ENCODE measurements at regions not wholly inside any gene's neighbourhood (a gene's known extent, or its start where the extent isn't known, plus 50 kb on each side); places are given as distances from the start of the nearest gene placed in this dataset.

DNA sequence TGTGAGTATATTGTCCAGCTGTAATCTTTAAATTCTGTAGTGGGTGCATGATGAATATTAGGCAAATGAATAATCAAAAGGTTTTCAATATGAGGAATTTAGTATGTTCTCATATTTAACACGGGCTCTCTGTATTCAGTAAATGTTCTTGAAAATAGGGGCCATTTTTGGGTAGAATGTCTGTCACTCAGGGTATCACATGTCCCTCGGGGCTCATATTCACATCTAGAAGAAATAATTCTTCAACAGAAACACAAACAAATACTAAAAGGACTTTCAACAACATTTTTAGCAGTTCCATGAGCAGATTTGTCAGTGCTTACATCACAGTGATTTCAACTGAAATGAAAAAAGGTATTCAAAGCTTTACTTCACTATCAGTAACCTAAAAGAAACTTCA is 1388.4 kb upstream of the MIR17HG start:
- H3K36me3 Mint-ChIP-seq (ENCODE audit: insufficient read depth in 2 of 2), result no peaks in the 10 kb centered on the region
- H3K4me3 Mint-ChIP-seq, result no peak overlapping the region
- DNase-seq (no peak), ATAC-seq (replicated peaks in 1 of 2) (no peak)
- H3K9me3 Mint-ChIP-seq, result peaks cover 10 to 11% of the 10 kb centered on the region in 2 donors
- H3K27ac Mint-ChIP-seq, result no peak overlapping the region
- H3K27me3 Mint-ChIP-seq (ENCODE audit: low read depth), result no peaks in the 10 kb centered on the region
- H3K4me1 Mint-ChIP-seq (ENCODE audit: low read depth), result no peaks in the 10 kb centered on the region

DNA sequence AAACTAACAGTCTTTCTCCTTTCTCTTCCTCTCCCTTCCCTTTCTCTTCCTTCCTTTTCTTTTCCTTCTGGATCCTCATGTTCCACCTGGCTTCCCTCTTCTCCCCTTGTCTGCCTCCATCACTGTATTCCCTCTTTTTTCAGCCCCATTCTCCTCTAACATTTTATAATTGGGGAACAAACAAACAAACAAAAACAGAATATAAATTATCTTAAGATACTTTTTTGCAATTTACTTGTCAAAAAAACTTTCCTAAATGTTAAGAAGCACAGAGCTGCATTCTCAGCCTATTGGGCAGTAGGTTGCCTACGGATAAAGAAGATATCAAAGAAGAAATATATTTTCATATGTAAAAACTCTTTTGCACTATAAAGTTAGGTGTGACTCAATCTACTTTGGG is 1382.2 kb upstream of the MIR17HG start:
- no peaks in the 10 kb centered on the region for H3K27me3 Mint-ChIP-seq (ENCODE audit: low read depth)
- no peak overlapping the region for H3K27ac Mint-ChIP-seq
- no peak overlapping the region for H3K4me3 Mint-ChIP-seq
- no peaks in the 10 kb centered on the region for H3K36me3 Mint-ChIP-seq (ENCODE audit: insufficient read depth in 2 of 2)
- H3K4me1 Mint-ChIP-seq (ENCODE audit: low read depth), result no peaks in the 10 kb centered on the region
- DNase-seq (no peak), ATAC-seq (replicated peaks in 1 of 2) (no peak)
- peaks cover 9 to 13% of the 10 kb centered on the region in 2 donors for H3K9me3 Mint-ChIP-seq

- no peaks in the 10 kb centered on the region for H3K27me3 Mint-ChIP-seq (ENCODE audit: low read depth)
- DNase-seq (no peak), ATAC-seq (replicated peaks in 1 of 2) (no peak)
- peaks cover 9 to 16% of the 10 kb centered on the region in 2 donors for H3K9me3 Mint-ChIP-seq
- H3K36me3 Mint-ChIP-seq (ENCODE audit: insufficient read depth in 2 of 2), result peaks cover 0 to 2% of the 10 kb centered on the region in 2 donors
- no peak overlapping the region for H3K27ac Mint-ChIP-seq
- no peak overlapping the region for H3K4me3 Mint-ChIP-seq
- no peaks in the 10 kb centered on the region for H3K4me1 Mint-ChIP-seq (ENCODE audit: low read depth)
Measured at GRCh38 chr13:89966524-89966923, 1381.0 kb upstream of the MIR17HG start.

GRCh38 chr13:89967701-89968100 is 1379.8 kb upstream of the MIR17HG start:
- ATAC-seq (replicated peaks in 1 of 2) (no peak), DNase-seq (no peak)
- Mint-ChIP-seq H3K4me3 (no peak overlapping the region), H3K9me3 (peaks cover 9 to 16% of the 10 kb centered on the region in 2 donors), H3K4me1 (ENCODE audit: low read depth) (no peaks in the 10 kb centered on the region), H3K27me3 (ENCODE audit: low read depth) (no peaks in the 10 kb centered on the region), H3K27ac (no peak overlapping the region), H3K36me3 (ENCODE audit: insufficient read depth in 2 of 2) (peaks cover 0 to 2% of the 10 kb centered on the region in 2 donors)

DNA sequence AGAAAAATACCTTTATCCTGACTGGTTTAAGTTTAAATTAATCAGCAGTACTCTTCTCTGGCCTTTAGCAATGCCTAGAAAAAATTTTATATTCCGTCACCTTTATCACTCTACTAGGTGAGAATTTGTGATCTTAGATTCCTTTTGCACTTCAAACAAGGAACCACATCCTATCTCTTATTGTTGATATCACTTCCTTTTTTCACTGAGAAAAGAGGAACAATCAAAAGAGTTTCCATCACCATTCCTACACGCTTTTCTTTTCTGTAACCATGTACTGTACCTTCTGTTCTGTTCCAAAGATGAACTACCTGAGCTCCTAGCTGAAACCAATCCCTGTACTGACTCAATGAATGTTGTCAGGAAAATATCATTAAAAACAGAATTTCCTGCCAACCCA is 1379.0 kb upstream of the MIR17HG start:
- no peaks in the 10 kb centered on the region for H3K4me1 Mint-ChIP-seq (ENCODE audit: low read depth)
- H3K36me3 Mint-ChIP-seq (ENCODE audit: insufficient read depth in 2 of 2), result peaks cover 0 to 2% of the 10 kb centered on the region in 2 donors
- H3K27me3 Mint-ChIP-seq (ENCODE audit: low read depth), result no peaks in the 10 kb centered on the region
- DNase-seq, result no peak
- no peak overlapping the region for H3K4me3 Mint-ChIP-seq
- H3K27ac Mint-ChIP-seq, result no peak overlapping the region
- no peak for ATAC-seq (replicated peaks in 1 of 2)
- peaks cover 9 to 16% of the 10 kb centered on the region in 2 donors for H3K9me3 Mint-ChIP-seq

GRCh38 chr13:89970353-89970709 is 1377.2 kb upstream of the MIR17HG start:
- Mint-ChIP-seq H3K9me3 (peaks cover 6 to 14% of the 10 kb centered on the region in 2 donors), H3K4me3 (no peak overlapping the region), H3K36me3 (ENCODE audit: insufficient read depth in 2 of 2) (peaks cover 0 to 2% of the 10 kb centered on the region in 2 donors), H3K27me3 (ENCODE audit: low read depth) (no peaks in the 10 kb centered on the region), H3K27ac (no peak overlapping the region), H3K4me1 (ENCODE audit: low read depth) (no peaks in the 10 kb centered on the region)
- no peak for DNase-seq
- no peak for ATAC-seq (replicated peaks in 1 of 2)

DNA sequence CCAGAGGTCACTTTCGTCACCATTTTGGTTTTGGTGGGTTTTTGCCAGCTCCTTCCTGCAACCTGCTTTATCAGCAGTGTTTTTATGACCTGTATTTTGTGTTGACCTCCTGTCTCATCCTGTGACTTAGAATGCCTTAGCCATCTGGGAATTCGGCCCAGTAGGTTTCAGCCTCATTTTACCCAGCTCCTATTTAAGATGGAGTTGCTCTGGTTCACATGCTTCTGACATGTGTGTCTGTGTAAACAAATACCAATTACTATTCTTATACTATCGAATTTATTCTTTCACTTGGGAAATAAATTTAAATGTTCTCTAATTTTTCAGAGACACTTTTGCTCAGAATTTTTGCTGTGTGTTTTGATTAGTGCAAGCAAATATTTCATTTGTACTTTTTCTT is 1370.3 kb upstream of the MIR17HG start:
- Mint-ChIP-seq H3K27ac (no peak overlapping the region), H3K27me3 (ENCODE audit: low read depth) (no peaks in the 10 kb centered on the region), H3K9me3 (peaks cover 0 to 2% of the 10 kb centered on the region in 2 donors), H3K4me1 (ENCODE audit: low read depth) (no peaks in the 10 kb centered on the region), H3K4me3 (no peak overlapping the region), H3K36me3 (ENCODE audit: insufficient read depth in 2 of 2) (no peaks in the 10 kb centered on the region)
- DNase-seq (no peak), ATAC-seq (replicated peaks in 1 of 2) (no peak)

DNA sequence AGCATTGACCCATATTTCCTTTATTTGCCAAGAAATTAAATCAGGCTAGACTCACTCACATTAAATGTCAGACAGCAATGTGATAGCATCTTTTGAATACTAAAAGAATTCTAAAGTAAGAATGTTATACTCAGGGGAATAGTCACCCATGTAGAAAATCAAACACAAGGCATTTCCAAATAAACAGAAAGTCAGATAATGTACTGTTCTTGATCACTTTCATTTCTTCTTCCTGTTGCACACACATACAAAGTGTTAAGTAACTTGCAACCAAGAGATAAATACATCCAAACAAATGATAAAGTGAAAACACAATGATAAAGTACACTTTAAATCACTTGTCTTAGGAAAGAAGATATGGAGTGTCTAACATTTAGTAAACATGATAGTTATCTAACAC is 1366.6 kb upstream of the MIR17HG start:
- peaks cover 0 to 2% of the 10 kb centered on the region in 2 donors for H3K9me3 Mint-ChIP-seq

DNA sequence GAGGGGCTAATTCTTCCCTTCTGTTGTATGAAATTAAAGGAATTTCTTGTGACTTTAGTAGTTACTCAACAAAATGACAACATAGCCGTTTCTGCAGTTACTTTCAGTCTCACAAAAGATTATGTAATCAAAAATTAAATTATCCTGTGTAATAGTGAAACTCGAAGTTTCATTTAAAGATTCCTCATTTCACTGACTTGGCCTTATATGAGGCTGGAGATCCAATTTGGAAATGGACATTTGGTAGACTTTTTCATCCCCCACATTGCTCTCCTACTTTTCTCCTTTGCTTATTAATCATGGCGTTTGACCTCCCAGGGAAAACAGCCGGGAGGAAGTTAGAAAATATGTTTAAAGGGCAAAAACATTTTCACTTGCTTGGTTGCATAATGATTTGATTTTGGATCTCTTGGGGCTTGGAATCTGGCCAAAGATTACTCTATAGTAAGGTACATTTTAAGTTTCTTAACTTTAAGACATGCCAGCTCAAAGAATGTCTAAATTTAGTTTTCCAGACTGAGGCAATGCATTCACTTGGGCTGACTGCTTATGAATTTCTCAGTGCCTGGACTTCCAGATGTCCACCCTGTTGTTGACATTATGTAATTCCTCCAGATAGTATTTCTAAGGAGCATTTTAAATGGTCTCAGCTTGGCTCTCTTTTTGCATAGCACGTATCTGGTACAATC is 1364.9 kb upstream of the MIR17HG start:
- ATAC-seq (replicated peaks in 1 of 2) (no peak), DNase-seq (no peak)
- no peaks in the 10 kb centered on the region for H3K27me3 Mint-ChIP-seq (ENCODE audit: low read depth)
- H3K4me1 Mint-ChIP-seq (ENCODE audit: low read depth), result no peaks in the 10 kb centered on the region
- H3K4me3 Mint-ChIP-seq, result no peak overlapping the region
- H3K9me3 Mint-ChIP-seq, result peaks cover 0 to 2% of the 10 kb centered on the region in 2 donors
- no peak overlapping the region for H3K27ac Mint-ChIP-seq
- H3K36me3 Mint-ChIP-seq (ENCODE audit: insufficient read depth in 2 of 2), result peaks cover 0 to 2% of the 10 kb centered on the region in 2 donors

More for the DNA sequence above, 1366.6 kb upstream of the MIR17HG start:
- no peak for ATAC-seq (replicated peaks in 1 of 2)
- Mint-ChIP-seq H3K4me3 (no peak overlapping the region), H3K27me3 (ENCODE audit: low read depth) (no peaks in the 10 kb centered on the region), H3K4me1 (ENCODE audit: low read depth) (no peaks in the 10 kb centered on the region), H3K36me3 (ENCODE audit: insufficient read depth in 2 of 2) (peaks cover 0 to 2% of the 10 kb centered on the region in 2 donors), H3K27ac (no peak overlapping the region)
- DNase-seq, result no peak

DNA sequence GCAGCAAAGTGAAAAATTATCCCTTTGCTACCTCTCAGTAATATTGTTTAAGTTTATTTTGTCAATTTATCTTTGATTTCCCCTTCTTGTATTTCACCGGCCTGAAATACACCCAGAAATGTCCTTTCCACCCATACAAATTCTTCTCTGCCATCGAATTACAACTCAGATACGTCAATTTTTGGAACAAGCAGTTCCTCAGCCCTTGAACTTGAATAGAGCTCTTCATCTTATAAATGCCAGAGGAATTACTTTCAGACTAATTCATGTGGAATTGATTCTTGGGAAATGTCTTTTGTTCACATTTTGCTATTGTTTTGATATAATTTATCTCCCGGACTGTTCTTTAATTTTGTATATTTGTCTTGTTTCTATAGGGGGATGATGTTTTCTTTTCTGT is 1359.3 kb upstream of the MIR17HG start:
- H3K27me3 Mint-ChIP-seq (ENCODE audit: low read depth), result no peaks in the 10 kb centered on the region
- H3K9me3 Mint-ChIP-seq, result peaks cover 0 to 6% of the 10 kb centered on the region in 2 donors
- H3K4me1 Mint-ChIP-seq (ENCODE audit: low read depth), result no peaks in the 10 kb centered on the region
- no peak overlapping the region for H3K27ac Mint-ChIP-seq
- no peak for DNase-seq
- H3K36me3 Mint-ChIP-seq (ENCODE audit: insufficient read depth in 2 of 2), result peaks cover 0 to 2% of the 10 kb centered on the region in 2 donors
- no peak for ATAC-seq (replicated peaks in 1 of 2)
- H3K4me3 Mint-ChIP-seq, result no peak overlapping the region

- DNase-seq, result no peak
- H3K4me3 Mint-ChIP-seq, result no peak overlapping the region
- no peaks in the 10 kb centered on the region for H3K27me3 Mint-ChIP-seq (ENCODE audit: low read depth)
- H3K27ac Mint-ChIP-seq, result no peak overlapping the region
- H3K9me3 Mint-ChIP-seq, result peaks cover 9 to 12% of the 10 kb centered on the region in 2 donors
- no peak for ATAC-seq (replicated peaks in 1 of 2)
- no peaks in the 10 kb centered on the region for H3K4me1 Mint-ChIP-seq (ENCODE audit: low read depth)
- no peaks in the 10 kb centered on the region for H3K36me3 Mint-ChIP-seq (ENCODE audit: insufficient read depth in 2 of 2)
Measured at GRCh38 chr13:90003566-90003965, 1343.9 kb upstream of the MIR17HG start.

- DNase-seq (no peak), ATAC-seq (replicated peaks in 1 of 2) (no peak)
- H3K4me1 Mint-ChIP-seq (ENCODE audit: low read depth), result no peaks in the 10 kb centered on the region
- H3K27ac Mint-ChIP-seq, result no peak overlapping the region
- H3K4me3 Mint-ChIP-seq, result no peak overlapping the region
- H3K27me3 Mint-ChIP-seq (ENCODE audit: low read depth), result no peaks in the 10 kb centered on the region
- peaks cover 0 to 7% of the 10 kb centered on the region in 2 donors for H3K9me3 Mint-ChIP-seq
- no peaks in the 10 kb centered on the region for H3K36me3 Mint-ChIP-seq (ENCODE audit: insufficient read depth in 2 of 2)
Measured at GRCh38 chr13:90008707-90009149, 1338.8 kb upstream of the MIR17HG start.

DNA sequence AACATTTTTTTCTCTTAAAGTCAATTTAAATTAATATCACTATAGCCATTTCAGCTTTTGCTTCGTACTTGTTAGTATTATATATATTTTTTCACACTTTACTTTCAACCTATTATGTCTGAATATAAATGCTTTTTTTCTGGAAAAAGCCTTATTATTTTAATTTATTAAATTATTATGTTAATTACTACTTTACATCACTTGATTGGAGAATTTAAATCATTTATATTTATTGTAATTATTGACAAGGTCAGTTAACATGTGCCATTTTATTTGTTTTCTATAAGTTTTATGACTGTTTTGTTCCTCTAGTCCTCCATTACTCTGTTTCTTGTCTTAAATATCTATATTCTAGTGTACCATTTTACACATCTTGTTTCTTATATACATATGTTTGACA is 1333.4 kb upstream of the MIR17HG start:
- no peak for ATAC-seq (replicated peaks in 1 of 2)
- no peak overlapping the region for H3K27ac Mint-ChIP-seq
- DNase-seq, result no peak
- no peaks in the 10 kb centered on the region for H3K36me3 Mint-ChIP-seq (ENCODE audit: insufficient read depth in 2 of 2)
- H3K4me1 Mint-ChIP-seq (ENCODE audit: low read depth), result no peaks in the 10 kb centered on the region
- H3K27me3 Mint-ChIP-seq (ENCODE audit: low read depth), result no peaks in the 10 kb centered on the region
- H3K9me3 Mint-ChIP-seq, result peaks cover 0 to 7% of the 10 kb centered on the region in 2 donors
- no peak overlapping the region for H3K4me3 Mint-ChIP-seq
